A673 (cell line): ENCODE measurements at regions not wholly inside any gene's neighbourhood (a gene's known extent, or its start where the extent isn't known, plus 50 kb on each side); places are given as distances from the start of the nearest gene placed in this dataset.

Source experiments
- BruUV-seq: library from RNA; stranded (reverse); fragments of 400-500 nt; replicated peaks from 2 replicates; lab custom pipeline; 2021; lab: Mats Ljungman, UMichigan
- CTCF ChIA-PET: fragments of 300-600 bp; sonication (Branson Sonifier 250); formaldehyde crosslinking; loops from one replicate; lab custom pipeline; 2022; ENCODE audit warnings: antibody characterized with exemption; lab: Charles Lee
- POLR2A ChIA-PET: fragments of 300-600 bp; sonication (Branson Sonifier 250); formaldehyde crosslinking; loops from one replicate; lab custom pipeline; 2022; ENCODE audit warnings: antibody characterized with exemption; ENCODE audit not compliant: low non-redundant PET; lab: Charles Lee
- DNase-seq: peaks from one replicate; pipeline ENCODE4 v3.0.0-alpha.2; 2015; ENCODE audit warnings: low spot score
- H3K27ac ChIP-seq: fragments of 200-600 bp; sonication (generic); 2 replicates; pipeline ENCODE4 v1.5.1; 2016; ENCODE audit warnings: mixed run types, low read depth, mild to moderate bottlenecking, mixed read lengths, antibody characterized with exemption, low read length; ENCODE audit not compliant: poor library complexity, severe bottlenecking
- H3K27me3 ChIP-seq: fragments of 200-600 bp; sonication (generic); replicated peaks from 2 replicates; pipeline ENCODE4 v1.6.1; 2017; ENCODE audit warnings: mixed run types, low read depth, mild to moderate bottlenecking, mixed read lengths, antibody characterized with exemption, low read length; ENCODE audit not compliant: insufficient read depth, poor library complexity
- H3K36me3 ChIP-seq: fragments of 200-600 bp; sonication (generic); 2 replicates; pipeline ENCODE4 v1.6.1; 2016; ENCODE audit warnings: mixed run types, mild to moderate bottlenecking, mixed read lengths, antibody characterized with exemption, low read length; ENCODE audit not compliant: insufficient read depth, poor library complexity, severe bottlenecking
- H3K4me1 ChIP-seq: fragments of 200-600 bp; sonication (generic); 2 replicates; pipeline ENCODE4 v1.6.1; 2017; ENCODE audit warnings: mixed run types, mild to moderate bottlenecking, mixed read lengths, antibody characterized with exemption, low read length; ENCODE audit not compliant: insufficient read depth, poor library complexity, severe bottlenecking
- H3K4me3 ChIP-seq: fragments of 200-600 bp; sonication (generic); 2 replicates; pipeline ENCODE4 v1.5.1; 2016; ENCODE audit warnings: low read depth, mixed run types, mild to moderate bottlenecking, mixed read lengths, low read length; ENCODE audit not compliant: poor library complexity, severe bottlenecking
- H3K9me3 ChIP-seq: fragments of 200-600 bp; sonication (generic); 2 replicates; pipeline ENCODE4 v1.6.1; 2016; ENCODE audit warnings: mixed run types, low read depth, mild to moderate bottlenecking, mixed read lengths, antibody characterized with exemption, low read length; ENCODE audit not compliant: poor library complexity, severe bottlenecking
- CTCF ChIP-seq: fragments of 300-800, 200-600 bp; sonication (generic); conservative IDR thresholded peaks from 2 replicates; pipeline ENCODE4 v1.5.1; 2017; ENCODE audit warnings: low read depth, mild to moderate bottlenecking, antibody characterized with exemption, low read length, moderate library complexity, mixed read lengths
- EZH2 ChIP-seq: fragments of 200-600 bp; sonication (generic); IDR thresholded peaks from 2 replicates; pipeline ENCODE4 v1.6.1; 2017; ENCODE audit warnings: borderline replicate concordance, low read depth, mild to moderate bottlenecking, mixed read lengths, antibody characterized with exemption, low read length; ENCODE audit not compliant: poor library complexity, severe bottlenecking
- intact Hi-C: fragments of 100-400 bp; cut with micrococcal nuclease; formaldehyde crosslinking; loops from one replicate; pipeline ENCODE4 v1.10.0; 2022; ENCODE audit not compliant: unreplicated experiment

- DNase-seq: peak; percentile 70
- POLR2A ChIA-PET: no interaction called here
- intact Hi-C loops: no loop called here
- CTCF ChIA-PET: no interaction called here
- no peaks in the 10 kb centered on the region for H3K9me3 ChIP-seq
- no peaks in the 10 kb centered on the region for H3K36me3 ChIP-seq
- H3K27me3 ChIP-seq: no peaks in the 10 kb centered on the region
- peak overlapping the region; percentile 10 for H3K27ac ChIP-seq
- H3K4me1 ChIP-seq: peaks cover 12% of the 10 kb centered on the region
- H3K4me3 ChIP-seq: no peak overlapping the region
- no TSS peak for BruUV-seq
- TF ChIP-seq CTCF: 0 out of 2 replicates have a peak, but pooled peaks have one; percentile 12
- TF ChIP-seq EZH2: no peak
Observed at GRCh38 chr16:65305266-65305959, 183.6 kb upstream of the CDH11 start.

GRCh38 chr16:65301029-65301428 is 179.2 kb upstream of the CDH11 start:
- peaks cover 12% of the 10 kb centered on the region for H3K4me1 ChIP-seq
- no peaks in the 10 kb centered on the region for H3K36me3 ChIP-seq
- intact Hi-C loops: no loop called here
- POLR2A ChIA-PET: no interaction called here
- TF ChIP-seq EZH2 (no peak), CTCF (no peak)
- H3K9me3 ChIP-seq: no peaks in the 10 kb centered on the region
- no TSS peak for BruUV-seq
- CTCF ChIA-PET: no interaction called here
- DNase-seq: no peak
- no peak overlapping the region for H3K4me3 ChIP-seq
- H3K27ac ChIP-seq: no peak overlapping the region
- H3K27me3 ChIP-seq: no peaks in the 10 kb centered on the region

GRCh38 chr16:65297453-65297852 is 175.6 kb upstream of the CDH11 start:
- TF ChIP-seq CTCF: no peak
- TF ChIP-seq EZH2: no peak
- Histone ChIP-seq H3K27me3 (no peaks in the 10 kb centered on the region), H3K9me3 (no peaks in the 10 kb centered on the region), H3K4me1 (no peaks in the 10 kb centered on the region), H3K36me3 (no peaks in the 10 kb centered on the region), H3K27ac (no peak overlapping the region), H3K4me3 (no peak overlapping the region)
- ChIA-PET CTCF (no interaction called here), POLR2A (interaction anchor here (0.5 kb wide), 1 partner anchor 172 kb away, joined by 4 read pairs; no protein-coding TSS in a partner anchor)
- intact Hi-C loops: no loop called here
- no peak for DNase-seq
- BruUV-seq: no TSS peak
